ENCODE measurements at regions not wholly inside any gene's neighbourhood (a gene's known extent, or its start where the extent isn't known, plus 50 kb on each side); places are given as distances from the start of the nearest gene placed in this dataset.

- TF ChIP-seq CTCF (conservative IDR thresholded peaks at IDR 0.05; ENCODE audit: low read length) (no peak), EZH2phosphoT487 (IDR thresholded peaks at IDR 0.05; ENCODE audit: borderline replicate concordance) (no peak)
These were observed 731.0 kb downstream of the CENPC start for GRCh38 chr4:66814277-66814676.
